Upper lobe of left lung (tissue), 6 donors: ENCODE measurements at regions not wholly inside any gene's neighbourhood (a gene's known extent, or its start where the extent isn't known, plus 50 kb on each side); places are given as distances from the start of the nearest gene placed in this dataset.
A peak's percentile ranks its signal among the peaks of the same experiment; 100 is the strongest.

Experiments
- ATAC-seq, 2 donors: fragments of 200-7000 bp; cut with Tn5 transposase; one replicate each; pipeline ENCODE4 v1.9.1; 2022; ENCODE audit warnings: mild to moderate bottlenecking in 2 of 2, moderate library complexity in 2 of 2; ENCODE audit not compliant: low FRiP score in 2 of 2
- DNase-seq, 2 donors: peaks; one replicate each; pipeline ENCODE4 v3.0.0-alpha.2; 2019 to 2020
- H3K27ac ChIP-seq, 4 donors: fragments of 200-600 bp; sonication (generic); one replicate each; pipeline ENCODE4 v1.5.1; 2016 to 2019
- H3K27me3 ChIP-seq, 4 donors: fragments of 200-600 bp; sonication (generic); one replicate each; pipeline ENCODE4 v1.5.1; 2017 to 2019
- H3K36me3 ChIP-seq, 4 donors: fragments of 200-600 bp; sonication (generic); one replicate each; pipeline ENCODE4 v1.5.1; 2016 to 2019
- H3K4me1 ChIP-seq, 4 donors: fragments of 200-600 bp; sonication (generic); one replicate each; pipeline ENCODE4 v1.5.1; 2018 to 2019
- H3K4me3 ChIP-seq, 4 donors: fragments of 200-600 bp; sonication (generic); one replicate each; pipeline ENCODE4 v1.5.1; 2017 to 2019; ENCODE audit warnings: mild to moderate bottlenecking in 2 of 4, moderate library complexity in 1 of 4
- H3K9me3 ChIP-seq, 4 donors: fragments of 200-600 bp; sonication (generic); one replicate each; pipeline ENCODE4 v1.5.1; 2018 to 2019
- CTCF ChIP-seq, 6 experiments: fragments of 450-650 bp in 4 of 6; fragments of 200-600 bp in 2 of 6; sonication (generic) in 2 of 6; IDR thresholded peaks; one replicate each; pipeline ENCODE4 v1.5.1; 2016 to 2019; ENCODE audit warnings: antibody characterized with exemption in 6 of 6
- EP300 ChIP-seq, 4 donors: sonication (generic); formaldehyde crosslinking; IDR thresholded peaks; one replicate each; pipeline ENCODE4 v1.5.1; 2017; ENCODE audit warnings: antibody characterized with exemption in 4 of 4, control low read depth in 2 of 4
- POLR2A ChIP-seq, 4 donors: fragments of 450-650 bp; IDR thresholded peaks; one replicate each; pipeline ENCODE4 v1.5.1; 2016 to 2017; ENCODE audit warnings: antibody characterized with exemption in 4 of 4, mild to moderate bottlenecking in 2 of 4
- POLR2AphosphoS5 ChIP-seq, 2 donors: sonication (generic); formaldehyde crosslinking; IDR thresholded peaks; one replicate each; pipeline ENCODE4 v1.5.1; 2017; ENCODE audit warnings: antibody characterized with exemption in 2 of 2
- WGBS, 2 donors: methylation state at CpG; one replicate each; pipeline ENCODE4 v1.1.5; 2017 to 2018; 5-methylcytosine and 5-hydroxymethylcytosine counted together
- donor health status: DM: no; HTN: no; CAD: no; lungs with moderate emphysema.
- donor health status: DM: no; HTN: yes; CAD: no; lungs with severe emphysema.

- Histone ChIP-seq H3K9me3 (no peaks in the 10 kb centered on the region), H3K36me3 (no peaks in the 10 kb centered on the region), H3K4me3 (peak overlapping the region; percentile 61 to 82 (median 69)), H3K4me1 (peaks cover 7 to 21% (median 18%) of the 10 kb centered on the region in 4 donors), H3K27ac (peak overlapping the region; percentile 97 to 99 (median 98)), H3K27me3 (no peaks in the 10 kb centered on the region)
- 7 to 10% methylated on average over 12 of the region's 12 CpGs for WGBS, 2 donors
- no peak for TF ChIP-seq POLR2A (IDR thresholded peaks at IDR 0.05)
- TF ChIP-seq CTCF (IDR thresholded peaks at IDR 0.05): no peak
- no peak for TF ChIP-seq POLR2AphosphoS5 (IDR thresholded peaks at IDR 0.05)
- no peak for TF ChIP-seq EP300 (IDR thresholded peaks at IDR 0.05)
- peak in 1 of 2 donors; percentile 33 for ATAC-seq
- DNase-seq: peak in 1 of 2 donors; percentile 57
Observed at GRCh38 chr6:27839626-27840475, 72.3 kb downstream of the OR2B2 start.

GRCh38 chr6:27838945-27839625 is 73.1 kb downstream of the OR2B2 start:
- H3K27me3 ChIP-seq: no peaks in the 10 kb centered on the region
- H3K9me3 ChIP-seq: no peaks in the 10 kb centered on the region
- H3K27ac ChIP-seq: peak overlapping the region; percentile 97 to 99 (median 98)
- H3K4me3 ChIP-seq: peak overlapping the region; percentile 61 to 82 (median 69)
- no peak for TF ChIP-seq EP300 (IDR thresholded peaks at IDR 0.05)
- no peak for TF ChIP-seq CTCF (IDR thresholded peaks at IDR 0.05)
- no peak for TF ChIP-seq POLR2A (IDR thresholded peaks at IDR 0.05)
- no peak for TF ChIP-seq POLR2AphosphoS5 (IDR thresholded peaks at IDR 0.05)
- WGBS, 2 donors: 1 to 2% methylated on average over 18 to 31 of the region's 31 CpGs
- no peaks in the 10 kb centered on the region for H3K36me3 ChIP-seq
- peaks cover 7 to 21% (median 18%) of the 10 kb centered on the region in 4 donors for H3K4me1 ChIP-seq
- DNase-seq (peak; percentile 79 to 91), ATAC-seq (peak; percentile 52 to 81)

GRCh38 chr6:27838058-27838944 is 73.9 kb downstream of the OR2B2 start:
- H3K36me3 ChIP-seq: peaks cover 0 to 4% (median 0%) of the 10 kb centered on the region in 4 donors
- H3K9me3 ChIP-seq: no peaks in the 10 kb centered on the region
- ATAC-seq: peak; percentile 95
- H3K4me1 ChIP-seq: peaks cover 7 to 21% (median 18%) of the 10 kb centered on the region in 4 donors
- DNase-seq: peak; percentile 87 to 92
- peak overlapping the region; percentile 61 to 82 (median 69) for H3K4me3 ChIP-seq
- peak; percentile 4 to 98 (median 89) for TF ChIP-seq POLR2A (IDR thresholded peaks at IDR 0.05)
- peak; percentile 92 to 98 for TF ChIP-seq POLR2AphosphoS5 (IDR thresholded peaks at IDR 0.05)
- TF ChIP-seq EP300 (IDR thresholded peaks at IDR 0.05): peak in 1 of 4 donors; percentile 74
- TF ChIP-seq CTCF (IDR thresholded peaks at IDR 0.05): peak in 4 of 6 experiments; percentile 23 to 43 (median 28)
- WGBS, 2 donors: 0% methylated on average over 18 to 50 of the region's 66 CpGs
- no peaks in the 10 kb centered on the region for H3K27me3 ChIP-seq
- H3K27ac ChIP-seq: peak overlapping the region; percentile 97 to 99 (median 98)

- Histone ChIP-seq H3K9me3 (no peaks in the 10 kb centered on the region), H3K4me3 (peak overlapping the region; percentile 61 to 82 (median 69)), H3K27me3 (no peaks in the 10 kb centered on the region), H3K4me1 (peaks cover 7 to 21% (median 18%) of the 10 kb centered on the region in 4 donors), H3K36me3 (peaks cover 0 to 4% (median 0%) of the 10 kb centered on the region in 4 donors), H3K27ac (peak overlapping the region; percentile 97 to 99 (median 98))
- WGBS, 2 donors: 0% methylated on average over 11 of the region's 11 CpGs
- TF ChIP-seq EP300 (IDR thresholded peaks at IDR 0.05): no peak
- no peak for TF ChIP-seq POLR2A (IDR thresholded peaks at IDR 0.05)
- no peak for TF ChIP-seq CTCF (IDR thresholded peaks at IDR 0.05)
- TF ChIP-seq POLR2AphosphoS5 (IDR thresholded peaks at IDR 0.05): no peak
- no peak for DNase-seq
- peak; percentile 59 to 61 for ATAC-seq
Observed at GRCh38 chr6:27837625-27838057, 74.6 kb downstream of the OR2B2 start.
